ENCODE measurements at regions not wholly inside any gene's neighbourhood (a gene's known extent, or its start where the extent isn't known, plus 50 kb on each side); places are given as distances from the start of the nearest gene placed in this dataset.

DNA sequence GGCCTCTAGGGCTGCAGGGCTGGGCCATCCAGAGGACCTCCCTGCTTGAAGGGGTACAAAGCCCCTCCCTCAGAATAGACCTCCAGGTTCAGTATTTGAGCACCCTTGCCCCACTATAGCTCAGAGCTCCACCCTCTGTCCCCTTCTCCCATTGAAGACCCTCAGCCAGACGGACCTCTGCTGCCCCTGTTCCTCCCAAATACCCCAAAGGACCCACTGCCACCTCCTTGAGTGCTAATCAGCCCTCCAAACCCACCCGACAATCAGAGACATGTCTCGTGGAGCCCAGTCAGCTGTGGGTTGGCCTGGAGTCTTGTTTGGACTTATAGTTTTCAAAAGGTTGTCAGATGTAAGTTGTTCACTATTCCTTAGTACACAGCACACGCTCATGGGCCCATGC lies 161.1 kb downstream of the UACA start:
- no peak for TF ChIP-seq POLR2A (IDR thresholded peaks at IDR 0.05)
- no peak for TF ChIP-seq CTCF (IDR thresholded peaks at IDR 0.05)

Measured in transverse colon (tissue), 3 donors.